ENCODE measurements at regions not wholly inside any gene's neighbourhood (a gene's known extent, or its start where the extent isn't known, plus 50 kb on each side); places are given as distances from the start of the nearest gene placed in this dataset.
"Not testable (repeated sequence)": the region's sequence is repeated elsewhere in the genome, so short reads cannot be mapped to it uniquely, and the experiment has no call there.

DNA sequence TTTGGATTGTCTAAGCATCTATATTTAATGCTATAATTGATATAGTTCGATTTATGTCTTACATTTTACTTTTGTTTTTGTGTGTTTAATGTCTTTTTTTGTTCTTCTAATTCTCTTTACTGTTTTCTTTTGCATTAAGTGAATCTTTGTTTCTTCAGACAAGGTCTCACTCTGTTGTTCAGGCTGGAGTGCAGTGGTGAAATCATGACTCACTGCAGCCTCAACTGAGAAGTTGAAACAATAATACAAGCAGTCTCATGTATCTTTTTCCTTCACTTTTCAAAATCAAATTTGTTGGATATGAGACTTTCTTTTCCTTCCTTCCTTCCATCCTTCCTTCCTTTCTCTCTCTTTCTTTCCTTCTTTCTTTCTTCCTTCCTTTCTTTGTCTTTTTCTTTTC is 1401.6 kb downstream of the ADGRL3 start:
- Histone ChIP-seq H3K36me3 (no peaks in the 10 kb centered on the region), H3K4me1 (no peaks in the 10 kb centered on the region), H3K27ac (no peak overlapping the region), H3K4me3 (no peak overlapping the region), H3K27me3 (no peaks in the 10 kb centered on the region), H3K9me3 (no peaks in the 10 kb centered on the region)
- TF ChIP-seq, protein P1, sequence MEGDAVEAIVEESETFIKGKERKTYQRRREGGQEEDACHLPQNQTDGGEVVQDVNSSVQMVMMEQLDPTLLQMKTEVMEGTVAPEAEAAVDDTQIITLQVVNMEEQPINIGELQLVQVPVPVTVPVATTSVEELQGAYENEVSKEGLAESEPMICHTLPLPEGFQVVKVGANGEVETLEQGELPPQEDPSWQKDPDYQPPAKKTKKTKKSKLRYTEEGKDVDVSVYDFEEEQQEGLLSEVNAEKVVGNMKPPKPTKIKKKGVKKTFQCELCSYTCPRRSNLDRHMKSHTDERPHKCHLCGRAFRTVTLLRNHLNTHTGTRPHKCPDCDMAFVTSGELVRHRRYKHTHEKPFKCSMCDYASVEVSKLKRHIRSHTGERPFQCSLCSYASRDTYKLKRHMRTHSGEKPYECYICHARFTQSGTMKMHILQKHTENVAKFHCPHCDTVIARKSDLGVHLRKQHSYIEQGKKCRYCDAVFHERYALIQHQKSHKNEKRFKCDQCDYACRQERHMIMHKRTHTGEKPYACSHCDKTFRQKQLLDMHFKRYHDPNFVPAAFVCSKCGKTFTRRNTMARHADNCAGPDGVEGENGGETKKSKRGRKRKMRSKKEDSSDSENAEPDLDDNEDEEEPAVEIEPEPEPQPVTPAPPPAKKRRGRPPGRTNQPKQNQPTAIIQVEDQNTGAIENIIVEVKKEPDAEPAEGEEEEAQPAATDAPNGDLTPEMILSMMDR (IDR thresholded peaks at IDR 0.05): no peak
- no peak for TF ChIP-seq POLR2A (IDR thresholded peaks at IDR 0.05)
- DNase-seq: no peak

- not testable (repeated sequence) for H3K4me1 ChIP-seq, H3K4me3 ChIP-seq, H3K36me3 ChIP-seq, H3K27ac ChIP-seq, H3K27me3 ChIP-seq, H3K9me3 ChIP-seq
- TF ChIP-seq, protein P1 (IDR thresholded peaks at IDR 0.05): peak in 1 of 6 experiments; percentile 13
- peak in 1 of 3 donors; percentile 50 for DNase-seq
Measured at GRCh38 chr4:62595265-62595664, 1395.1 kb downstream of the ADGRL3 start.

- Histone ChIP-seq H3K4me1 (no peaks in the 10 kb centered on the region), H3K4me3 (no peak overlapping the region), H3K36me3 (no peaks in the 10 kb centered on the region), H3K27me3 (no peaks in the 10 kb centered on the region), H3K9me3 (no peaks in the 10 kb centered on the region), H3K27ac (no peak overlapping the region)
- TF ChIP-seq POLR2A (IDR thresholded peaks at IDR 0.05): no peak
- TF ChIP-seq, protein P1 (IDR thresholded peaks at IDR 0.05): no peak
- no peak for DNase-seq
Measured at GRCh38 chr4:62591756-62592155, 1391.6 kb downstream of the ADGRL3 start.

DNA sequence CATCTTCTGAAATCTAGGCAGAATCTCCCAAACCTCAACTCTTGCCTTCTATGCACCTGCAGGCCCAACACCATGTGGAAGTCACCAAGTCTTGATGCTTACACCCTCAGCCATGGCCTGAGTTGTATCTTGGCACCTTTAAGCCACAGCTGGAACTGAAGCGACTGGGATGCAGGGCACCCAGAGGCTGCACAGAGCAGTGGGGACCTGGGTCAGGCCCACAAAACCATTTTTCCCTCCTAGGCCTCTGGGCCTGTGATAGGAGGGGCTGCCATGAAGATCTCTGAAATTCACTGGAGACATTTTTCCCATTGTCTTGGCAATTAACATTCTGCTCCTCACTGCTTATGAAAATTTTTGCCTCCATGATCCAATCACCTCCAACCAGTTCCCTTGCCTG is 1388.5 kb downstream of the ADGRL3 start:
- Histone ChIP-seq H3K4me3 (no peak overlapping the region), H3K27ac (no peak overlapping the region), H3K36me3 (no peaks in the 10 kb centered on the region), H3K27me3 (no peaks in the 10 kb centered on the region), H3K4me1 (no peaks in the 10 kb centered on the region), H3K9me3 (no peaks in the 10 kb centered on the region)
- TF ChIP-seq, protein P1 (IDR thresholded peaks at IDR 0.05): no peak
- TF ChIP-seq POLR2A (IDR thresholded peaks at IDR 0.05): no peak
- DNase-seq: no peak

- peak in 2 of 3 donors; percentile 63 to 67 for DNase-seq
- Histone ChIP-seq H3K4me3 (no peak overlapping the region), H3K4me1 (no peaks in the 10 kb centered on the region), H3K36me3 (no peaks in the 10 kb centered on the region), H3K9me3 (no peaks in the 10 kb centered on the region), H3K27ac (no peak overlapping the region), H3K27me3 (no peaks in the 10 kb centered on the region)
- TF ChIP-seq POLR2A (IDR thresholded peaks at IDR 0.05): no peak
- TF ChIP-seq, protein P1 (IDR thresholded peaks at IDR 0.05): no peak
Measured at GRCh38 chr4:62571494-62571893, 1371.4 kb downstream of the ADGRL3 start.

DNA sequence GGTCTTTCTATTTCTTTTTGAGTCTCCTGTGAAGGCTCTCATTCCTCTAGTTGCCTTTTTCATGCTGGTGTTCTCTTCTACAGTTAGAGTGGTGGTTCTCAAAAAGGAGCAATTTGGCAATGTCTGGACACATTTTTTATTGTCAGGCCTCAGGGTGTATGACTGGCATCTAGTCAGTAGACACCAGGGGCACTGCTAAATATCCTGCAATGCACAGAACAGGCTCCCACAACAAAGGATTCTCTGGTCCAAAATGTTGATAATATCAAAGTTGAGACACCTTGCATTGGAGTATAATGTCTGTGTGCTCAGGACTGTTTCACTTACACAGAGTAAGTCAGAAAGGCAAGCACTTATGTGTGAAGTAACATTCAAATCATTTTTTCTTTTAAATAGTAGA is 1360.7 kb downstream of the ADGRL3 start:
- DNase-seq: no peak
- H3K27ac ChIP-seq: no peak overlapping the region
- no peaks in the 10 kb centered on the region for H3K4me1 ChIP-seq
- no peak overlapping the region for H3K4me3 ChIP-seq
- H3K9me3 ChIP-seq: no peaks in the 10 kb centered on the region
- H3K27me3 ChIP-seq: no peaks in the 10 kb centered on the region
- TF ChIP-seq, protein P1 (IDR thresholded peaks at IDR 0.05): no peak
- TF ChIP-seq POLR2A (IDR thresholded peaks at IDR 0.05): no peak
- H3K36me3 ChIP-seq: no peaks in the 10 kb centered on the region

All from Peyer's patch (tissue), 4 donors.